WERI-Rb-1 (cell line): ENCODE measurements at regions not wholly inside any gene's neighbourhood (a gene's known extent, or its start where the extent isn't known, plus 50 kb on each side); places are given as distances from the start of the nearest gene placed in this dataset.

Experiments
- DNase-seq: peaks from one replicate; pipeline ENCODE4 v3.0.0-alpha.2; 2020
- H3K27ac ChIP-seq: fragments of 250-450 bp; sonication (Bioruptor Pico); 2 replicates; pipeline ENCODE4 v1.5.1; 2020; ENCODE audit warnings: mild to moderate bottlenecking, moderate library complexity
- H3K27me3 ChIP-seq: fragments of 250-450 bp; sonication (Bioruptor Pico); 2 replicates; pipeline ENCODE4 v1.5.1; 2021; ENCODE audit warnings: mild to moderate bottlenecking, low read depth, moderate library complexity; ENCODE audit not compliant: insufficient read depth, severe bottlenecking
- H3K36me3 ChIP-seq: fragments of 250-450 bp; sonication (Bioruptor Pico); 2 replicates; pipeline ENCODE4 v1.5.1; 2020; ENCODE audit warnings: mild to moderate bottlenecking, moderate library complexity
- H3K4me3 ChIP-seq: 2 replicates; pipeline ENCODE4 v1.5.1; 2011; ENCODE audit warnings: low read depth, mild to moderate bottlenecking, control low read depth, low read length
- H3K9me3 ChIP-seq: fragments of 250-450 bp; sonication (Bioruptor Pico); 2 replicates; pipeline ENCODE4 v1.5.1; 2021; ENCODE audit warnings: mild to moderate bottlenecking, moderate library complexity; ENCODE audit not compliant: severe bottlenecking
- TF ChIP-seq, protein P1 (sequence below): IDR thresholded peaks from 2 replicates; pipeline ENCODE4 v1.5.1; 2011; ENCODE audit warnings: low read depth, mild to moderate bottlenecking, control low read depth, inconsistent platforms, low read length

GRCh38 chr19:31956771-31957392 is 388.5 kb upstream of the ZNF507 start:
- no peak for DNase-seq
- H3K36me3 ChIP-seq, result no peaks in the 10 kb centered on the region
- H3K4me3 ChIP-seq, result no peak overlapping the region
- TF ChIP-seq, protein P1, sequence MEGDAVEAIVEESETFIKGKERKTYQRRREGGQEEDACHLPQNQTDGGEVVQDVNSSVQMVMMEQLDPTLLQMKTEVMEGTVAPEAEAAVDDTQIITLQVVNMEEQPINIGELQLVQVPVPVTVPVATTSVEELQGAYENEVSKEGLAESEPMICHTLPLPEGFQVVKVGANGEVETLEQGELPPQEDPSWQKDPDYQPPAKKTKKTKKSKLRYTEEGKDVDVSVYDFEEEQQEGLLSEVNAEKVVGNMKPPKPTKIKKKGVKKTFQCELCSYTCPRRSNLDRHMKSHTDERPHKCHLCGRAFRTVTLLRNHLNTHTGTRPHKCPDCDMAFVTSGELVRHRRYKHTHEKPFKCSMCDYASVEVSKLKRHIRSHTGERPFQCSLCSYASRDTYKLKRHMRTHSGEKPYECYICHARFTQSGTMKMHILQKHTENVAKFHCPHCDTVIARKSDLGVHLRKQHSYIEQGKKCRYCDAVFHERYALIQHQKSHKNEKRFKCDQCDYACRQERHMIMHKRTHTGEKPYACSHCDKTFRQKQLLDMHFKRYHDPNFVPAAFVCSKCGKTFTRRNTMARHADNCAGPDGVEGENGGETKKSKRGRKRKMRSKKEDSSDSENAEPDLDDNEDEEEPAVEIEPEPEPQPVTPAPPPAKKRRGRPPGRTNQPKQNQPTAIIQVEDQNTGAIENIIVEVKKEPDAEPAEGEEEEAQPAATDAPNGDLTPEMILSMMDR, result no peak
- no peak overlapping the region for H3K27ac ChIP-seq
- no peaks in the 10 kb centered on the region for H3K27me3 ChIP-seq
- H3K9me3 ChIP-seq, result no peaks in the 10 kb centered on the region

DNA sequence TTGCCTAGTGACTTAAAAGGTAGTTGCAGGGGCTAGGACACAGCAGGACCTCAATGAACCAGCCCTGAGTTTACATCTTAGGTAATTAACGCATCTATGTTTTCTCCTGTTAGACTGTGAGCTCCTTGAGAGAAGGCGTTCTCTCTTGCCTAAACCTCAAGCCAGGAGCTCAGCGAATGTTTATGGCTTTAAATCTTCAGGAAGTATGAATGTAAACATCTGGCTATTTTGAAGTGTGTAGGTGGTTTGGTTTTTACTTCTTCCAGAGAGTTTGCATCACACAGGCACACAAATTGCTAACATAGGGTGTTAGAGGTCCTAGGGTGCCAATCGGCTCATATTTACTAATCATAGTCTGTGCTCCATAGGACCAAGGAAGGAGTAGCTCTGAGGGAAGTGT is 387.7 kb upstream of the ZNF507 start:
- H3K4me3 ChIP-seq, result no peak overlapping the region
- H3K36me3 ChIP-seq, result no peaks in the 10 kb centered on the region
- no peak for DNase-seq
- no peaks in the 10 kb centered on the region for H3K27me3 ChIP-seq
- H3K27ac ChIP-seq, result no peak overlapping the region
- TF ChIP-seq, protein P1, result no peak
- no peaks in the 10 kb centered on the region for H3K9me3 ChIP-seq

DNA sequence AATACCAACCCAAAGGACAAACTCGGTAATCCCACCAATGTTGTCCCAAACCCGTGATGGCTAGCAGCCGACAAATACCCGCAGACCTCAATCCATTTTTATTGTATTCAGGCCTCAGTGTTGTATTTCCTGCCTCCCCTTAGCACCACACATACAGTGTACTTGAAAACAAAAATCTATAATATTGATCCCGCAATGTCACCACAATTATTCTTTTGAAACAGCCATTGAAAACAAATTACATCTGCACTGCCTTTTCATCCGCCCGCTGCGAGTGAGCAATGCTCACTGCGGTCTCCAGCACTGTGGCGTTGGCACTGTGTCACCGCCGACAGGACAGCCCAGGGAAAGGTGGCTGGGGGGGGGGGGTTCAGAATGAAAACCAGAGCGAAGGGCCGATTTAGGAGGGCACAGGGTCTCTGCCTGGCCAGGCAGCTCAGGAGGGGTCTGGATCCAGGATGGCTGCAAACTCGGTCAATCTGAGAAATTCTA is 385.8 kb upstream of the ZNF507 start:
- no peak for DNase-seq
- no peaks in the 10 kb centered on the region for H3K36me3 ChIP-seq
- H3K27me3 ChIP-seq, result no peaks in the 10 kb centered on the region
- H3K27ac ChIP-seq, result no peak overlapping the region
- TF ChIP-seq, protein P1, result no peak
- H3K9me3 ChIP-seq, result no peaks in the 10 kb centered on the region
- H3K4me3 ChIP-seq, result no peak overlapping the region

DNA sequence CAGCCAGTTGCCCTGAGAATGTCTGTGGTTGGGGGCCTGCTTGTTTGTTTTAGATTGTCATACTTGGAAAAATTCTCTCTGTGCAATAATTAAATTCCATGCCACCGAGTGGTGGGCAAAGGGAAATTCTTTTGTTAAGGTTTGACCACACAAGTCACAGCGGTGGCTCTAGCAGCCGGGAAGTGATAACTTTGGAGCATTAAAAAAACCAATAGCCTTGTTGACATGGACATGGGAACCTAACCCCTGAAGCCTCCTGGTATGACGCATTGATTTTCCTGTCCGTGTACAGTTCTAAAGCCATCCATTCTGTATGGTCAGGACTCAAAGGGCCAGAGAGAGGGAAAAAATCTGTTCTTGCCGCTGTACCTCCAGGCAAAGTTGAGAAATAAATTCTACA is 384.9 kb upstream of the ZNF507 start:
- H3K4me3 ChIP-seq, result no peak overlapping the region
- H3K36me3 ChIP-seq, result no peaks in the 10 kb centered on the region
- TF ChIP-seq, protein P1, result no peak
- no peaks in the 10 kb centered on the region for H3K9me3 ChIP-seq
- no peak overlapping the region for H3K27ac ChIP-seq
- DNase-seq, result no peak
- H3K27me3 ChIP-seq, result no peaks in the 10 kb centered on the region

- H3K4me3 ChIP-seq, result no peak overlapping the region
- TF ChIP-seq, protein P1, result no peak
- H3K9me3 ChIP-seq, result no peaks in the 10 kb centered on the region
- H3K27ac ChIP-seq, result no peak overlapping the region
- no peak for DNase-seq
- H3K27me3 ChIP-seq, result no peaks in the 10 kb centered on the region
- H3K36me3 ChIP-seq, result no peaks in the 10 kb centered on the region
These were observed 384.2 kb upstream of the ZNF507 start for GRCh38 chr19:31961191-31961590.

- Histone ChIP-seq H3K27me3 (no peaks in the 10 kb centered on the region), H3K9me3 (no peaks in the 10 kb centered on the region), H3K27ac (no peak overlapping the region), H3K4me3 (no peak overlapping the region), H3K36me3 (no peaks in the 10 kb centered on the region)
- TF ChIP-seq, protein P1, result no peak
- DNase-seq, result no peak
These were observed 383.7 kb upstream of the ZNF507 start for GRCh38 chr19:31961667-31962066.
